GM04503 (cell line): ENCODE measurements at regions not wholly inside any gene's neighbourhood (a gene's known extent, or its start where the extent isn't known, plus 50 kb on each side); places are given as distances from the start of the nearest gene placed in this dataset.

ENCODE experiments used
- DNase-seq: peaks from one replicate; pipeline ENCODE4 v3.0.0-alpha.2; 2012; ENCODE audit warnings: low read depth

DNA sequence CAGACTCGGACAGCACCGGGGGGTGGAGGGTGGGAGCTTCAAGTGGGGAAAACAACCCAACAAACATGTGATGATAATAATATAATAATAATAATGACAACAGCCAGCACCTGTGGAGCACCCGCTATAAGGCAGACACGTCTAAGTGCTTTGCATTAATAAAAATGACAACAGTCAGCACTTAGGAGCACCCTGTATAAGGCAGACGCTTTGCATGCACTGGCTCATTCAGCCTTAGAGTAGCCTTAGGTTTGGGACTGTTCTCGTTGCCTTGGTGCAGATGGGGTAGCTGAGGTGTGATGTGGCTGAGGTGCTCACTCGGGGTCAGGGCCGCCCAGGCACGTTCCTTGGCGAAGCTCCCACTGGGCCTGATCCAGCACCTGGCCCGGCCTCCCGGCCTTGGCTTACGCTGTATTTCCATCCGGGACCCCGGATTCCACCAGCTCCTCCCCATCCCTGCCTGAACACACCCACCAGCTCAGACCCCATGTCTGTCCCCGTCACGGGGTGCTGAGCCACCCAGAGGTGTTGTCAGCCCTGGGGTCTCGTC, 144.0 kb upstream of the CIBAR2 start:
- no peak for DNase-seq

DNA sequence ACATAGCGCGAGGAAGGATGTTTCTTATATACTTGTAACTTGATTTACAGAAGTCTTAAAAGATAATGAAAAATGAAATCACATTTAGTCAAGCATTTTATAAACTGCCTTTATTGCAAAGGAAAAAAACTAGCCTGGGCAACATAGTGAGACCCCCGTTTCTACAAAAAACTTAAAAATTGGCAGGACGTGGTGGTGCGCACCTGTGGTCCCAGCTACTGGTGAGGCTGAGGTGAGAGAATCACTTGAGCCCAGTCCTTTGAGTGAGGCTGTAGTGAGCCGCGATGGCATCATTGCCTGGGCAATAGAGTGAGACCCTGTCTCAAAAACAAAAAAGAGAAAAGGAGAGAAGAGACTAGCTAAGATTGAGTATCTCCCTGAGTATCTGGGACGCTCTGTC, 145.2 kb upstream of the CIBAR2 start:
- no peak for DNase-seq

DNA sequence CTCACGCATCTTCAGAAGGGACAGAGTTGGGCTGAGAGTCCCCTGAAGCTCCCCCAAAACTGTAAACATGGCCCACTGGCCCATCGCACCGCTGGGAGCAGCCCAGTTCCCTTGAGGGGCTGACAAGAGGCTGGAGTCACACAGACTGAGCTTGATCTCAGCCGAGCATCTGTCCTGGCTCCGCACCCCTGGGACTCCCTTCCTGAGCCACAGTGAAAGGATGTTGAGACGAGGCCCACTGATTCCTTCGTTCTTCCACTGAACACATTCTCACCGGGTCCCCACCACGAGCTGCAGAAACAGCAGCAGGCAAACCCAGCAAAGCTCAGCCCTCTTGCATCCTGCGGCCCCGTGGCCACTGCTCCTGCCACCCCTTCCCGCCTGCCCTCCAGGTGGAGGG, 145.9 kb upstream of the CIBAR2 start:
- DNase-seq, result no peak

DNA sequence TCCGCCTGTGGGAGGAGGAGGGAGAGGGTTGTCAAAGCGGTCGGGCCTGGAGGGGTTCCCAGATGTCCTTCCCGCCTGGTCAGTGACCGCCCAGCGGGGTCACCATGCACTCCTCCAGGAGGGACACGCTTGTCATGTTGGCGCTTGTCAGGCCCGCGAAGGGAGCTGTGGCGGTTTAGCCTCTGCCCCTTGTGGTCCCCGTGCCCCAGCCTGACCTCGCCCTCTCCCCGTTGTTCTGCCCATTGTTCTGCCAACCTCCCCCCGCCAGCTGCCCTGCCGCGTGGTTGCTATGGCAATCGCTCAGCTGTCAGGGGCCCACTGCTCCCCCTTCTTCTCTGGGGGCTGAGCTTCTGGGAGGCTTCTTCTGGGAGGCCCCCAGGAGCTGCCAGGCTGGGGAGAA, 146.4 kb upstream of the CIBAR2 start:
- no peak for DNase-seq

DNA sequence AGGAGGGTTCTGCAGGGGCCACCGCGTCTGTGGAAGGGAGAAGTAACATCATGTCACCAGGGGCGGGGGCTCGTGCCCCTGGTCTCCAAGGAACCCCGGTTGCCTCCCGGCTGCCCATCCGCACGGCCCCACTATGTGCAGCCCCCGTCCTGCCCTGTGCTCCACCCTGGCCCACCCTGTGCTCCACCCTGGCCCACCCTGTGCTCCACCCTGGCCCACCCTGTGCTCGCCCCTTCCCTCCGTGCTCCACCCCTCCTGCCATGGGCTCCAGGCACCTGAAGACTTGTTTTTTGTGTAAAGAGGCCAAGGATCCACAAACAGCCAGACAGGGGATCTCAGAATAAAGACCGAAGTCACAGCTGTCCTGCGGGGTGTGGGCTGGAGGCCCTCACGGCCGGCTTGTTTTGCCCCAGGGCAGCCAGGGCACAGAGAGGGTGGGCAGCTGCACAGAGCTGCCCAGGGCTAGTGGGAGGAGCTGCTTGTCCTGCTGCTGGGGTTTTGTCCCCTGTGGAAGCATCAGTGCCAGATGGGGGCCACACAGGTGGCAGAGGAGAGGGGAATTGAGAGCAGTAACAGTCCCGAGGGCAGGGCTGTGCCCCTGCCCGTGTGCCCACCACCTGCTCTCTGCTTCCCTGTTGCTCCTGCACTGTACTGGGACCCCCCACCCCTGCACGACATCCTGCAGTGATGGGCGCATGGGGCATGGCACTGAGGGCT, 147.0 kb upstream of the CIBAR2 start:
- no peak for DNase-seq

DNA sequence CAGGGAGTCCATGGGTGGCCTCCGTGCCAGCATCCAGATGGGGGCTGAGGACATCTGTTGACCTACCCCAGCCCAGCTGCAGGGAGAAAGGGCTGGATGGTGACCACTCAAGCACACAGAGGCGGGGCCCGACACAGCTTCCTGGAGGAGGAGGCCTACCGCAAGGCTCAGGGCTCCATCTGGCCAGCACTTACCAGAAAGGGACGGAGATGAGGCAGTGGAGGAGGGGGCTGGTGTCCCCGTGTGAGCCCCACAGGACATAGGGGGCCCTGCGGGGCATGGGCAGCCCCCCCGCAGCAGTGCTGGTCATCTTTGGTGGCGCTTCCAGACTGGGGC, 147.5 kb upstream of the CIBAR2 start:
- no peak for DNase-seq

DNA sequence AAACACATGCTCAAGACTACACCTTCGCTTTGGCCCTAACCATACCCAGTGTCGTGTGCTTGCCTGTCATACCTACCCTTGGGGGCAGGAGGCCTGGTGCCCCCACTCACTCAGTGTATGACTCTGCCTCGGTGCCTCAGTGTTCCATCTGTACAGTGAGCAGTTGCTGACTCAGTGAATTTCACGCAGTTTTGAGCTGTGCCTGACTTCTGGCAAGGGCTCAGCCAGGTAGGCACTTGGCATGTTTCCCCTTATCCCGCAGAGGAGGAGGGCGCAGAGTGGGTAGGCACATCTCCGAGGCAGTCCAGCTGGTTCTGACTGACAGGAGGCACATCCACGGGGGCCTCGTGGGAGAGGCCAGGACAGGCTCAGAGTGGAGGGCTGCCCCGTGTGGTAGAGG, 148.9 kb upstream of the CIBAR2 start:
- DNase-seq, result no peak

DNA sequence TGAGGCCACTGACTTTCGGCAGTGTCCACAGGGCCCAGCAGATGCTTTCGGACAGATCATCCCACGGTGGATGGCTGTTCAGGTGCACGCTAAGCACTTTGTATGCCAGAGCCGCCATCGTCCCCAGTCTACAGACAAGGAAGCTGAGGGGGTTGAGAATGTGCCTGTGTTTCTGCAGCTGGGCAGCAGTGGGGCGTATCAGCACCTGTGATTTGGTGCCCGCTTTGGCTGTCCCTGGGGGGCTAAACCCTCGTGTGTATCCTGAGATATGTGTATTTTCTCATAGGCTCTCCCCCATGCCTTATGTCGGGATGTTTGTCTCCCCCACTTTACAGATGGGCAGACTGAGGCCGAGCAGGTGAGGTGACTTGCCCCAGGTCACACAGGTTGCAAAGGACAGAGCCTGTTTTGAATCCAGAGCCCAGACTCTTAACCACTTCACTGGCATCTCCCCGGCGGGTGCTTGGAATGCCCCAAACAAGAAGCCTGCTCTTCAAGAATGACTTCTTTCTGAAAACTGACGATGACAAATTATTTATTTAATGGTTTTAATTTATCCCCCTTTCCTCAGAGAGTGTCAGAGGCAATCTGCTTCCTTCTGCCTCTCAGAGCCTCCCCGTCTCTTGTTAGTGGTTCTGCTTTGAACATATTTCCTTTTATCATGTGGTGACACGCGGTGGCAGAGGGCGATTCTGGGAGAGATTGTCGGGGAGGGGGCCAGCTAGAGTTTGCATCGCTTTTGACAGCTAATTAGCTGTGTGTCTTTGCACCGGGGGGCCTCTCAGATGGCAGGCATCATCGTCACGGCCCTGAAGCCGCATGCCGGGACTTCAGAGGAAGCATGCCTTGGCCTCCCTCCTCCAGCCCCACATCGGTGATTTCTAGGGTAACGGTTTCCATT, 149.6 kb upstream of the CIBAR2 start:
- DNase-seq, result no peak

DNA sequence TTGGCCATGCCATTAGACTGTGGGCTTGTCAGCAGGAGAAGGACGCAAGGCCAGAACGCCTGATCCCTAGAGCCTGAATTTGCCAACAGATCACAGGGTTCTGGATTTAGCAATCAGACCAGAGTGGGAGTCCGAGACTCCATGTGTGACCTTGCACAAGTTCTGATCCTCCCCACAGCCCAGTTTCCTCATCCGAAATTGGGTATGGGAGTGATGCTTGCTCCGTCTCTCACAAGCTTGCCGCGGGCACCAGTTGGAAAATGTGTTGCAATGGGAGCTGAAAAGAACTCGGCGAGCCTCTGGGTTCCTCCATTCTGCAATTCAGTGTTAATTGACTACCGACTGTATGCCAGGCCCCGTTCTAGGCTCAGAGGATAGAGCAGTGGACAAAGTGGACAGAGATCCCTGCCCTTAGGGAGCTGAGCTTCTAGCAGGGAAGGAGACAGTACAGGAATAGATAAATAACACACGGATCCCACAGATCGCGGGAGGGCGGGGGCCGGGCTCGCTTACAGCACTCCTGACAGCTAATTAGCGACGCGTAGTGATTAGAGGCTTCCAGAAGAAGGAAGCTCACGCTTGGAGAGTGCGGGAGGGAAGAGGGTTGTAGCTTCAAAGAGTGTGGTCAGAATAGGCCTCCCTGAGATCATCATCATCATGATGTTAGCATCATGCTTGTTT, 150.4 kb upstream of the CIBAR2 start:
- no peak for DNase-seq

DNA sequence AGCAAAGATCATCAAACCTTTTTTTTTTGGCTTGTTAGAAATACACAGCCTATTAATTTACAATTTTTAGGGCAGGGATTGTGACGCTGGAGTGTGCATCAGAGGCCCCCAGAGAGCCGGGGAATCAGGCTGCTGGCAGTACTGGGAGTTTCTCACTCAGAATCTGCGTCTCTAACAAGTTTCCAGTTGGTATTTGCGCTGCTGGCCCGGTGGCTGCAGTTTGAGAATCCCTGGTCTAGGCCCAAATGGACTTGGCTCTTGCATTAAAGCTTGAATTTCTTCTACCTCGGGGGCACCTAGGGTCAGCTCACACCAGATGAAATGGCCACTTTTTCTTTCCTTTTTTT, 150.9 kb upstream of the CIBAR2 start:
- DNase-seq, result no peak

DNA sequence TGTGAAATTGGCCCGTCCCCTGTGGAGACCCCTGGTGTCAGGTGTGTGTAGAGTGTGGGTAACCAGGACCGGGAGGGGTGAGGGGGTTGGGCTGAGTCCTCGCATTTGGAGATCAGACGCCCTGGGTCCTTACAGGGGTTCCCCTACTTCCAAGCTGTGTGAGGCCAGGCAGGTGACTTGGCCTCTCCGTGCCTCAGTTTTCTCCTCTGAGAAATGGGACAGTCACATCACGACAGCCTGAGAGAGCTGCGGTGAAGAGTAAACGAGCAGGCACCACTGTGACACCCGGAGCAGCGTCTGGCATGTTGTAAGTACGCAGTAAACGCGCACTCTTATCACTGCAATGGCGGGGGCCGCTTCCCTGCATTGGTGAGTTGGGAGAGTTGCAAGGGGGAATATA, 152.5 kb upstream of the CIBAR2 start:
- no peak for DNase-seq

DNA sequence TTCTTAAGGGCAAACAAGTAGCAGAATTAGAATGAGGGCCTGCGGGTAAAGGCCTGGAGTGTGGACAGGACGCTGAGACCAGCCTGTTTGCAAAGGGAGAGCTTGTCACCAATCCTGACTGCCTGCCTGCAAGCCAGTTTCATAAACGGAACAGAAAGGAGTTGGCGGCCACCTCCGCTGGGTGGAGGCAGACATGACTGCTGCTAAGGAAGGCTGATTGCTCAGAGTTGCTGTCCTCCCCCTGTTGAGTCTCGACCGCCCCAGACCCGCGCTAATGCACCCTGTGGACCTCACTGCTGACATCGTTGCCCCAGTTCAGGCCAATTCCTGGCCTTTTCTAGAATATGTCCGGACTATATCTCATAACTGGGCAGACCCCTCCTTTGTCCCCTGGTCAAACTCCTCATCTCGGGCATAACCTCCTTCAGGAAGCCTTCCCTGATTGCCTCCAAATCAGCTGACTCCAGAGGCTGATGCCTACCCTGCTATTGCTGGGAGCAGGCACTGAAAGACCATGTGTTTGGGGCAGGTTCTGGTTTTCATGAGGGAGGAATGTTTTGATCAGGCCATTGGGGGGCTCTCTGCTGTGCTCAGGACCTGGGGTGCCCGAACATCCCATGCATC, 153.0 kb upstream of the CIBAR2 start:
- DNase-seq, result no peak

DNA sequence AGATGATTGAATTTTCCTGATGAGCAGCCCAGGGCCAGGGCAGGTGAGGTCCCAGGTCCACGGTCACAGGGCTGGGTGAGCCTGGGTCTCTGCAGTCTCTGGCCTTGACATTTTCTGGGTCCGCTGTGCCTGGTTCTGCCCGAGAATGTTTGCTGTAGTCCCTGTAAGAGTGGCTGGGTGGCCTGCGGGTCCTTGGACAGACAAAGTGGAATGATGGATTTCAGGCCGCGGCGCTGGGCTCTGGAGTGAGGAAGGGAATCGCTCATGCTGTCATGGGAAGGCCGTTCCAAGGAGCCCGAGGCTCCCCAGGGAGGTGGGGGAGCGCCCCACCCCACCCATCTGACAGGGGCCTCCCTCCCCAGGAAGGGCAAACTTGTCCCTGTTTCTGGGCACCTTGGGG, 153.5 kb upstream of the CIBAR2 start:
- DNase-seq, result no peak

DNA sequence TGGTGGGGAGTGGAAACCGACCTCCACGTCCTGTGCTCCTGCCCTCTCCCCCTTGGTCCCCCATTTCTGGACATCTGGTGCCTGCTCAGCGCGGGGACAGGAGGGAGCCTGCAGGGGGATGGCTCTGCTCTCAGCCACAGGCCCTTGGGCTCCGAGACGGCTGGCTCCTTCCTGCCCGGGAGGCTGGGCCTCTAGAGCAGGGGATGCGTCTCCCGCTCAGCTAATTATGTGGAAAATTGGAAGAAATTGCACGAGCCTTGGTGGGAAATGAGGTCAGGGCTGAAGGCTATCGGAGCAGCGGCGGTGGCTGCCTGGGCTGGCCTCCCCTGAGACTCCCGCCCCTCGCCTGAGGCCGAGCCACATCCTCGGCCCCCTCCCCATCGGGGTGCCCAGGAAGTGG, 154.6 kb upstream of the CIBAR2 start:
- no peak for DNase-seq

DNA sequence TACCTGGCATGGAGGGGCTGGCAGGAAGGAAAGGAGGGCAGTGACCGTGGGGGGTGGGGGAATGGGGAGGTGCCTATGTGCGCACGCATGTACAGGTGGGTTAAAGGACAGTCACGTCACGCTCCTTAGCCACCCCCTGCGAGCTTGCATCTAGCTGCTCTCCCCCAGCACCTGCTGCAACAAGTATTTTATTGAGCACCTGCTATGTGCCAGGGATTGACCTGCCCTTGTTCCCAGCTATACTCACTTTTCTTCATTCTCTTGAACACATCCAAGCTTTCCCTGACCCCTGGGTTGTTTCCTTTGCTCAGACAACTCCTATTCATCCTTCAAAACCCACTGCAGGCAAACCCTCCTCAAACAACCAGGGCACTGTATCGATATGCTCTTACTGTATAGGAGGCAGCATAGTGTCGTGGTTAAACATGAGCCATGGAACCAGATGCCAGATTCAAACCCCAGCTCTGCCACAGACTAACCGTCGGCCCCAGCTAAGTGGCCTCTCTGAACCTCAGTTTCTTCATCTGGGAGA, 155.2 kb upstream of the CIBAR2 start:
- DNase-seq, result no peak

DNA sequence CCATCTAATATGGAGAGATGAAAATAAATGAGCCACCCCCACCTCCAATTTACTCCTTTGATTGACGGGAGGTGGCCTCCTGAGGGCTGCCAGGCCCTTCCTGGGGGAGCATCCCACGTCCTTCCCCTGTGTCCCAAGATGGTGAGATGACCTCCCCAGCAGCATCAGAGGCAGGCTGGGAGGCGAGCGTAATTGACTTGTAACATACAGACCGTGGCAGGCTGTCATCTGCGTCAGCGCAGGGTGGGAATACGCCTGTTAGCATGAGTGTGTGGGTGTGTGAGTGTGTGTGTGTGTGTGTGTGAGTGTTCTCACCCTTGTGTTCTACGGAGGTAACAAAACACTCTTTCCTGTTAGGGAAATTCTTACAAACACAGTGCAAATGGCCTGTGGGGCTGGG, 156.9 kb upstream of the CIBAR2 start:
- DNase-seq, result no peak

DNA sequence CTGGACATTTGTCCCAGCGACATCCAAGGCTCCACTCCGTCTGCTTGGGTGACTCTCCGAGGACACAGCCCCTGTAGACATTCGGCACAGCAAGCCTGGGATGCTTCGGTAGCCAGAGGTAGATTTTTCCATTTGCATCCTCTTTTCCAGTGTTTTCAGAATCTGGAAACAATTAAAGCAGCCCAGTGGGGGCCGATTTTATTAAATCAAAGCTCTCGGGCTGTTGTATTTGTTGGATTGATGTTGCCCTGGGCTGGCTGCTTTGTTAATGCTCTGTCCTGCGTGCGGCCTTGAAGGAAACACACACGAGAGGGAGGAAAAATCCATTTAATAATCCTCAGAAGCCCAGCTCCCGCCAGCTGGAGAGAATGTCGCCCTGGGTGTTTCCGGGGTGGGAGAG, 158.1 kb upstream of the CIBAR2 start:
- no peak for DNase-seq

DNA sequence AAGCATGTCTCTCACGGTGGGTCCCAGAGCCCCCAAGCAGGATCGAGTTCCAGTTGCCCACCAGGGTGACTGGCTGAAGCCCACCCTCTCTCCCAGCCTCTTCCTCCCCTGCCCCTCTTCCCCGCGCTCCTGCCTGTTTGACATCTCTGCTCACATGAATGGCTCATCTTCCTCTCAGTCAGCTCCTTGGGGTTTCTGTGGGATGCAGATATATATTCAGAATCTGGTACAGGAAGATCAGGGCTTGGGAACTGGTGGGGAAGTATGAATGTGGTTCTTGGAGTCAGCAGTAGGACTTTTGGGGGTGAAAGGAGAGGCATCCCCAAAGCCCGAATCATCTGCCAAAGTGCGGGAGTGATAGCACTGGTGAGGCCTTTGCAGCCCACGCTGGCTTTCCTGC, 158.9 kb upstream of the CIBAR2 start:
- no peak for DNase-seq

DNA sequence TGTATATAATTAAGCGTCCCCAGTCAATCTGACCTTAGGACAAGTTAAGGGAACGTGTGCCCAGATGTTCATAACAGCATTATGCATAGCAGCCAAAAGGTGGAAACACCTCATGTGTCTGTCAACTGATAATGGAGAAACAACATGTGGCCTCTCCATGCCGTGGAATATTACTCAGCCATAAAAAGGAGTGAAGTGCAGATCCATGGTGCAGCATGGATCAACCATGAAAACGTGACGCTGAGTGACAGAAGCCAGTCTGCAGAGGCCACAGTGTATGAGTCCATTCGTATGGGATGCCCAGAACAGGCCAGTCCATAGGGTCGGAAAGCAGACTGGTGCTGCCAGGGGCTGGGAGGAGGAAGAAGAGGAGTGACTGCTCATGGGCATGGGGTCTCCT, 161.0 kb upstream of the CIBAR2 start:
- DNase-seq, result no peak

DNA sequence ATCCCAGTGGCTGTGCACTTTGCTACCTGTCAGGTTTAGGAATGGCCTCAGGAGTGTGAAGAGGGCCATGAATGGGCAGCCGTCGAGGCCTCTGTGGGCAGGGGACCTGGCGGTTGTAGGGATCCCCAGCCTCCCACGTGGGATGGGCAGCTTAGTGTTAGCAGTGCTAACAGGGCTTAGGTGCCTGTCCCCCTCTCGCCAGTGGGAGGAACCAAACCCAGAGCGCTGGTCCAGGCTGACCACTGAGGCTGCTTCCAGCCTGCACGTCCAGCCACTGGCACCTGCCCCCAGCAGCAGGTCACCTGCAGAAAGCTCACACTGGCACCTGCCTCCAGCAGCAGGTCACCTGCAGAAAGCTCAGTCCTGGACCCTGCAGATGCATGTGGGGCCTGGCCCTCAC, 162.2 kb upstream of the CIBAR2 start:
- no peak for DNase-seq

DNA sequence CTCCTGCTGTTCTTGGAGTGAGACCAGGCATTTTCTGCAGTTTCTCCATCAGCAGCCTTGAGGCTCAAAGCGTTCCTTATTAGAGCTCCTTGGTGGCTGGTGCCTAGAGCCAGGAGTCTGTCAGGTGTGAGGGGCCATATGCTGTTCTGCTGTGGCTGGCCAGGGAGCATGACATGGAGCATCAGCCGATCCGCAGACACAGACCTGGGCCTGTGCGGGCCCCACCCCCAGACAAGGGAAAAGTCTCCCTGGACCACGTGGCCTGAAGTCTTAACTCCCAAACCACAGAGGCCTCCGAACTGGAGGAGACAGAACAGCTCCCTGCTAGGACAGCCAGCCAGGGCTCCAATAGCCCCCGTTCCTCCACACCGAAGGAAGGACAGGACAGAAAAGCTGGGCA, 162.7 kb upstream of the CIBAR2 start:
- no peak for DNase-seq

DNA sequence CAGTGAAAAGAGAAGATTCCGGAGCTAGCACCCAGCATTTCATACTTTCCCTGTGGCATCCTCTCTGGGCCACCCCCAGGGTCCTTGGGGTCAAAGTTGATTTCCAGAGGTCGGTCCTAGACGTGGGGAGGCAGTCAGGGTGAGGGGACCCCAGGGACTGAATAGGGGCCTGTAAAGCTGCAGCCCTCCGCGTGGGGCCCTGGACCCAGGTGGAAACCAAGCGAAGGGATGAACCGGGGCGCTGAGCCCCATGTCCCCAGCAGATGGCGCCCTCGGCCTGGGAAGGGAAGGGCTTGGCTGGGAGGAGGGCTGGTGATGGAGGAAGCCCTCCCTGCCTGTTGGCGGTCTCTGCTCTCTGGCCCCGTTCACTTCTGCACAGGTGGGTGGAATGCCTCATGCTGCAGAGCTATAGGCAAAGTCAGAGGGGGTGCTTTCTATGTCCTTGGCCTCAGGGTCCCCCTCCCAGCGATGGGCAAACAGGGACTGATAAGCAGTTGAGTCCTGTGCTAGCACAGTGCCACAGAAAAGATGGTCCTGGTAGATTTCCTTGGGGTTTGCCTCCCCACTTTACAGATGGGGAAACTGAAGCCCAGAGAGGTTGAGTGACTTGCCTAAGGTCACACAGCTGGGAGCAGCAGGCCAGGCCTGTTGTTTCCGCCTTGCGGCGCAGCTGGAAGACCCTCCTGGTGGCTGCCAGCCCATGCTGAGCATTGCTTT, 163.4 kb upstream of the CIBAR2 start:
- DNase-seq, result no peak
